ENCODE measurements at regions not wholly inside any gene's neighbourhood (a gene's known extent, or its start where the extent isn't known, plus 50 kb on each side); places are given as distances from the start of the nearest gene placed in this dataset.

GRCh38 chr2:175234153-175234552 is 52.6 kb upstream of the ATP5MC3 start:
- Histone ChIP-seq H3K4me3 (ENCODE audit: low read depth, low read length, poor library complexity, severe bottlenecking) (no peak overlapping the region), H3K27me3 (replicated peaks; ENCODE audit: insufficient read depth, low read depth, low read length, poor library complexity) (no peaks in the 10 kb centered on the region), H3K36me3 (ENCODE audit: insufficient read depth, low read length, poor library complexity, severe bottlenecking) (no peaks in the 10 kb centered on the region), H3K27ac (ENCODE audit: low read depth, low read length, poor library complexity, severe bottlenecking) (no peak overlapping the region), H3K4me1 (ENCODE audit: insufficient read depth, low read length, poor library complexity, severe bottlenecking) (peaks cover 8% of the 10 kb centered on the region), H3K9me3 (ENCODE audit: low read depth, low read length, poor library complexity, severe bottlenecking) (no peaks in the 10 kb centered on the region)
- DNase-seq (ENCODE audit: low spot score): peak; percentile 50
- POLR2A ChIA-PET (ENCODE audit: low non-redundant PET): no interaction called here
- BruUV-seq (replicated peaks): no TSS peak
- intact Hi-C loops (cut with micrococcal nuclease; ENCODE audit: unreplicated experiment): no loop called here
- CTCF ChIA-PET: no interaction called here
- TF ChIP-seq EZH2 (IDR thresholded peaks at IDR 0.05; ENCODE audit: borderline replicate concordance, low read depth, low read length, poor library complexity, severe bottlenecking): no peak
- TF ChIP-seq, protein P1, sequence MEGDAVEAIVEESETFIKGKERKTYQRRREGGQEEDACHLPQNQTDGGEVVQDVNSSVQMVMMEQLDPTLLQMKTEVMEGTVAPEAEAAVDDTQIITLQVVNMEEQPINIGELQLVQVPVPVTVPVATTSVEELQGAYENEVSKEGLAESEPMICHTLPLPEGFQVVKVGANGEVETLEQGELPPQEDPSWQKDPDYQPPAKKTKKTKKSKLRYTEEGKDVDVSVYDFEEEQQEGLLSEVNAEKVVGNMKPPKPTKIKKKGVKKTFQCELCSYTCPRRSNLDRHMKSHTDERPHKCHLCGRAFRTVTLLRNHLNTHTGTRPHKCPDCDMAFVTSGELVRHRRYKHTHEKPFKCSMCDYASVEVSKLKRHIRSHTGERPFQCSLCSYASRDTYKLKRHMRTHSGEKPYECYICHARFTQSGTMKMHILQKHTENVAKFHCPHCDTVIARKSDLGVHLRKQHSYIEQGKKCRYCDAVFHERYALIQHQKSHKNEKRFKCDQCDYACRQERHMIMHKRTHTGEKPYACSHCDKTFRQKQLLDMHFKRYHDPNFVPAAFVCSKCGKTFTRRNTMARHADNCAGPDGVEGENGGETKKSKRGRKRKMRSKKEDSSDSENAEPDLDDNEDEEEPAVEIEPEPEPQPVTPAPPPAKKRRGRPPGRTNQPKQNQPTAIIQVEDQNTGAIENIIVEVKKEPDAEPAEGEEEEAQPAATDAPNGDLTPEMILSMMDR (conservative IDR thresholded peaks at IDR 0.05; ENCODE audit: low read depth, low read length): no peak

GRCh38 chr2:175233135-175233719 is 51.7 kb upstream of the ATP5MC3 start:
- peak; percentile 58 for DNase-seq (ENCODE audit: low spot score)
- intact Hi-C loops (cut with micrococcal nuclease; ENCODE audit: unreplicated experiment): no loop called here

More at GRCh38 chr2:175233135-175233719, 51.7 kb upstream of the ATP5MC3 start:
- H3K27me3 ChIP-seq (replicated peaks; ENCODE audit: insufficient read depth, low read depth, low read length, poor library complexity): no peaks in the 10 kb centered on the region
- no TSS peak for BruUV-seq (replicated peaks)
- CTCF ChIA-PET: no interaction called here
- POLR2A ChIA-PET (ENCODE audit: low non-redundant PET): no interaction called here
- H3K27ac ChIP-seq (ENCODE audit: low read depth, low read length, poor library complexity, severe bottlenecking): no peak overlapping the region
- TF ChIP-seq, protein P1 (conservative IDR thresholded peaks at IDR 0.05; ENCODE audit: low read depth, low read length): no peak
- no peak for TF ChIP-seq EZH2 (IDR thresholded peaks at IDR 0.05; ENCODE audit: borderline replicate concordance, low read depth, low read length, poor library complexity, severe bottlenecking)
- peaks cover 8% of the 10 kb centered on the region for H3K4me1 ChIP-seq (ENCODE audit: insufficient read depth, low read length, poor library complexity, severe bottlenecking)
- no peaks in the 10 kb centered on the region for H3K36me3 ChIP-seq (ENCODE audit: insufficient read depth, low read length, poor library complexity, severe bottlenecking)
- no peak overlapping the region for H3K4me3 ChIP-seq (ENCODE audit: low read depth, low read length, poor library complexity, severe bottlenecking)
- H3K9me3 ChIP-seq (ENCODE audit: low read depth, low read length, poor library complexity, severe bottlenecking): no peaks in the 10 kb centered on the region

Measured in A673 (cell line).